Activated T-helper 17 cell treated with anti-CD3 and anti-CD28 coated beads, Interleukin-2, amount 50 U/mL, for 72 hours (primary cell): ENCODE measurements at regions not wholly inside any gene's neighbourhood (a gene's known extent, or its start where the extent isn't known, plus 50 kb on each side); places are given as distances from the start of the nearest gene placed in this dataset.

ENCODE experiments used
- ATAC-seq: fragments of 150-1000 bp; cut with Tn5 transposase; replicated peaks from 2 replicates; pipeline ENCODE4 v1.10.0; 2021; ENCODE audit warnings: mild to moderate bottlenecking, moderate library complexity
- H3K27ac Mint-ChIP-seq: one replicate; pipeline ENCODE4 v1.8.0; 2022; ENCODE audit warnings: mixed read lengths
- H3K27me3 Mint-ChIP-seq: one replicate; pipeline ENCODE4 v1.8.0; 2022; ENCODE audit warnings: mixed read lengths
- H3K36me3 Mint-ChIP-seq: one replicate; pipeline ENCODE4 v1.8.0; 2022; ENCODE audit warnings: low read depth, mild to moderate bottlenecking, mixed read lengths
- H3K4me1 Mint-ChIP-seq: one replicate; pipeline ENCODE4 v1.8.0; 2022; ENCODE audit warnings: mixed read lengths
- H3K4me3 Mint-ChIP-seq: one replicate; pipeline ENCODE4 v1.8.0; 2022; ENCODE audit warnings: mild to moderate bottlenecking, mixed read lengths
- H3K9me3 Mint-ChIP-seq: one replicate; pipeline ENCODE4 v1.8.0; 2022; ENCODE audit warnings: mixed read lengths

GRCh38 chr11:90783111-90783510, 560.3 kb upstream of the CHORDC1 start:
- no peak overlapping the region for H3K27ac Mint-ChIP-seq
- H3K9me3 Mint-ChIP-seq: peaks cover 9% of the 10 kb centered on the region
- H3K4me1 Mint-ChIP-seq: no peaks in the 10 kb centered on the region
- no peak for ATAC-seq
- no peaks in the 10 kb centered on the region for H3K27me3 Mint-ChIP-seq
- H3K4me3 Mint-ChIP-seq: no peak overlapping the region
- no peaks in the 10 kb centered on the region for H3K36me3 Mint-ChIP-seq

GRCh38 chr11:90779098-90779497, 556.2 kb upstream of the CHORDC1 start:
- no peak for ATAC-seq
- Mint-ChIP-seq H3K4me1 (no peaks in the 10 kb centered on the region), H3K4me3 (no peak overlapping the region), H3K27ac (no peak overlapping the region), H3K9me3 (peaks cover 17% of the 10 kb centered on the region), H3K27me3 (no peaks in the 10 kb centered on the region), H3K36me3 (no peaks in the 10 kb centered on the region)

GRCh38 chr11:90775567-90776165, 552.8 kb upstream of the CHORDC1 start:
- H3K27ac Mint-ChIP-seq: no peak overlapping the region
- H3K27me3 Mint-ChIP-seq: no peaks in the 10 kb centered on the region
- H3K4me1 Mint-ChIP-seq: no peaks in the 10 kb centered on the region
- no peak overlapping the region for H3K4me3 Mint-ChIP-seq
- H3K36me3 Mint-ChIP-seq: no peaks in the 10 kb centered on the region
- H3K9me3 Mint-ChIP-seq: peaks cover 22% of the 10 kb centered on the region
- no peak for ATAC-seq

- no peaks in the 10 kb centered on the region for H3K4me1 Mint-ChIP-seq
- H3K9me3 Mint-ChIP-seq: peaks cover 16% of the 10 kb centered on the region
- H3K27ac Mint-ChIP-seq: no peak overlapping the region
- H3K4me3 Mint-ChIP-seq: no peak overlapping the region
- H3K27me3 Mint-ChIP-seq: no peaks in the 10 kb centered on the region
- H3K36me3 Mint-ChIP-seq: no peaks in the 10 kb centered on the region
- no peak for ATAC-seq
Measured at GRCh38 chr11:90774727-90775566, 552.1 kb upstream of the CHORDC1 start.

GRCh38 chr11:90770007-90770406, 547.2 kb upstream of the CHORDC1 start:
- Mint-ChIP-seq H3K9me3 (peaks cover 16% of the 10 kb centered on the region), H3K36me3 (no peaks in the 10 kb centered on the region), H3K4me3 (no peak overlapping the region), H3K27me3 (no peaks in the 10 kb centered on the region), H3K4me1 (no peaks in the 10 kb centered on the region), H3K27ac (no peak overlapping the region)
- no peak for ATAC-seq

GRCh38 chr11:90766121-90766520, 543.3 kb upstream of the CHORDC1 start:
- peaks cover 4% of the 10 kb centered on the region for H3K9me3 Mint-ChIP-seq
- no peaks in the 10 kb centered on the region for H3K4me1 Mint-ChIP-seq
- no peak for ATAC-seq
- no peak overlapping the region for H3K4me3 Mint-ChIP-seq
- H3K27ac Mint-ChIP-seq: no peak overlapping the region
- H3K36me3 Mint-ChIP-seq: no peaks in the 10 kb centered on the region
- no peaks in the 10 kb centered on the region for H3K27me3 Mint-ChIP-seq

GRCh38 chr11:90764691-90765090, 541.8 kb upstream of the CHORDC1 start:
- Mint-ChIP-seq H3K4me1 (no peaks in the 10 kb centered on the region), H3K9me3 (peaks cover 4% of the 10 kb centered on the region), H3K27ac (no peak overlapping the region), H3K4me3 (no peak overlapping the region), H3K36me3 (no peaks in the 10 kb centered on the region), H3K27me3 (no peaks in the 10 kb centered on the region)
- ATAC-seq: no peak

- Mint-ChIP-seq H3K27me3 (no peaks in the 10 kb centered on the region), H3K9me3 (peaks cover 5% of the 10 kb centered on the region), H3K4me1 (no peaks in the 10 kb centered on the region), H3K36me3 (no peaks in the 10 kb centered on the region), H3K27ac (no peak overlapping the region), H3K4me3 (no peak overlapping the region)
- no peak for ATAC-seq
Measured at GRCh38 chr11:90757849-90758494, 535.1 kb upstream of the CHORDC1 start.

- H3K36me3 Mint-ChIP-seq: no peaks in the 10 kb centered on the region
- ATAC-seq: no peak
- H3K4me1 Mint-ChIP-seq: no peaks in the 10 kb centered on the region
- no peak overlapping the region for H3K27ac Mint-ChIP-seq
- H3K9me3 Mint-ChIP-seq: peaks cover 12% of the 10 kb centered on the region
- no peak overlapping the region for H3K4me3 Mint-ChIP-seq
- no peaks in the 10 kb centered on the region for H3K27me3 Mint-ChIP-seq
Measured at GRCh38 chr11:90756617-90757016, 533.8 kb upstream of the CHORDC1 start.

GRCh38 chr11:90753546-90753945, 530.7 kb upstream of the CHORDC1 start:
- no peak overlapping the region for H3K27ac Mint-ChIP-seq
- no peaks in the 10 kb centered on the region for H3K4me1 Mint-ChIP-seq
- no peak for ATAC-seq
- H3K27me3 Mint-ChIP-seq: no peaks in the 10 kb centered on the region
- peaks cover 13% of the 10 kb centered on the region for H3K9me3 Mint-ChIP-seq
- no peaks in the 10 kb centered on the region for H3K36me3 Mint-ChIP-seq
- no peak overlapping the region for H3K4me3 Mint-ChIP-seq

GRCh38 chr11:90747057-90747456, 524.2 kb upstream of the CHORDC1 start:
- no peaks in the 10 kb centered on the region for H3K36me3 Mint-ChIP-seq
- ATAC-seq: no peak
- no peak overlapping the region for H3K27ac Mint-ChIP-seq
- H3K9me3 Mint-ChIP-seq: peaks cover 5% of the 10 kb centered on the region
- no peak overlapping the region for H3K4me3 Mint-ChIP-seq
- H3K4me1 Mint-ChIP-seq: no peaks in the 10 kb centered on the region
- H3K27me3 Mint-ChIP-seq: no peaks in the 10 kb centered on the region

GRCh38 chr11:90744169-90744568, 521.3 kb upstream of the CHORDC1 start:
- Mint-ChIP-seq H3K4me1 (no peaks in the 10 kb centered on the region), H3K4me3 (no peak overlapping the region), H3K27me3 (no peaks in the 10 kb centered on the region), H3K27ac (no peak overlapping the region), H3K36me3 (no peaks in the 10 kb centered on the region), H3K9me3 (peaks cover under 1% of the 10 kb centered on the region)
- ATAC-seq: no peak

- no peak overlapping the region for H3K27ac Mint-ChIP-seq
- no peak for ATAC-seq
- H3K4me3 Mint-ChIP-seq: no peak overlapping the region
- no peaks in the 10 kb centered on the region for H3K27me3 Mint-ChIP-seq
- no peaks in the 10 kb centered on the region for H3K36me3 Mint-ChIP-seq
- H3K9me3 Mint-ChIP-seq: peaks cover 7% of the 10 kb centered on the region
- H3K4me1 Mint-ChIP-seq: no peaks in the 10 kb centered on the region
Measured at GRCh38 chr11:90738799-90739198, 516.0 kb upstream of the CHORDC1 start.

- Mint-ChIP-seq H3K27me3 (no peaks in the 10 kb centered on the region), H3K4me3 (no peak overlapping the region), H3K4me1 (no peaks in the 10 kb centered on the region), H3K9me3 (peaks cover 7% of the 10 kb centered on the region), H3K27ac (no peak overlapping the region), H3K36me3 (no peaks in the 10 kb centered on the region)
- no peak for ATAC-seq
Measured at GRCh38 chr11:90737444-90738050, 514.7 kb upstream of the CHORDC1 start.

- ATAC-seq: no peak
- Mint-ChIP-seq H3K27ac (no peak overlapping the region), H3K9me3 (peaks cover 10% of the 10 kb centered on the region), H3K36me3 (no peaks in the 10 kb centered on the region), H3K27me3 (no peaks in the 10 kb centered on the region), H3K4me1 (no peaks in the 10 kb centered on the region), H3K4me3 (no peak overlapping the region)
Measured at GRCh38 chr11:90732486-90732885, 509.6 kb upstream of the CHORDC1 start.
